ENCODE measurements at regions not wholly inside any gene's neighbourhood (a gene's known extent, or its start where the extent isn't known, plus 50 kb on each side); places are given as distances from the start of the nearest gene placed in this dataset.
"Not testable (repeated sequence)": the region's sequence is repeated elsewhere in the genome, so short reads cannot be mapped to it uniquely, and the experiment has no call there.

DNA sequence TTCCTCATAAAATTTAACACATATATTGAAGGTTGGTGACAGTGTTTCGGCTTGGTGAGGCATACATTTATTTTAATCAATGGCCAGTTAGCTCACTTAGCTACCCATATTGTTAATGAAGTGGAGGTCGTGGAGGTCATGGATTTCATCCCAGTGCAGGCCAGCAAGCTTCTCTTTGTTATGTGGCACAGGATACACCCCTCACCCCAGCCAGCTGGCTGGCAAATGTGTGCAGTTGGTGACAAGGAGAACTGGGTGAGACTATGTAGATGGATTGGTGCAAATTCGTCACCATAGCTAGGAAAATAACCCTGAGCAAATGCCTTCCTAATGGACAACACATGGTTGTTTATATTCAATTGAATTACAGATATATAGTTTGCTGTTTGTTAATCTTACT is 50.5 kb upstream of the FOXP2 start:
- no peak for DNase-seq (ENCODE audit: low spot score)

DNA sequence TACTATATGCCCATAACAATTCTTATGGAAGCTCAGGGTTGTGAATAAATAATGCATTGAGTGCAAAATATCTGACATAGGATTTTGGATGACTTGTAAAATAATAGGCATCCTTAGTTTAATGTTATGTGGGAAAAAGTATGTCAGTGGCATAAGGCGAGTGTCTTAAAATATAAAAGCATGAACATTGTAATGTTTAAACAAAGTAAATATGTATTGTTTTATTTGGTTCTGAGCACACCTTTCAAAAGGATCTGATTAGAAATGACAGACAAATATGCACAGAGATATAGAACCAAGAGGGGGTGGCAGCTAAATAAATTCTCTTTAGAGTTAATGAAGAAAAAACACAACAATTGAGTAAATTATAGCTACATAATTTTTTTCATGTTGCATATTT is 51.3 kb upstream of the FOXP2 start:
- DNase-seq (ENCODE audit: low spot score): no peak

DNA sequence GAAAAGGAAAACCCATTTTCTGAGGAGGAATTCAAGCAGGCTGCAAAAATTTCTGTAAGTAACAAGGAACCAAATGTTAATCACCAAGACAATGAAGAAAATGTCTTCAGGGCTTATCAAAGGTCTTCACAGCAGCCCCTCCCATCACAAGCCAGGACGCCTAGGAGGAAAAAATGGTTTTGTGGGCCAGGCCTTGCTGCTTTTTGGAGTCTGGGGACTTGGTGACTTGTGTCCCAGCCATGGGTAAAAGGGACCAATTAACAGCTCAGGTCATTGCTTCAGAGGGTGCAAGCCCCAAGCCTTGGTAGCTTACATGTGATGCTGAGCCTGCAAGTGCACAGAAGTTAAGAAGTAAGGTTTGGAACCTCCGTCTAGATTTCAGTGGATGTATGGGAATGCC is 55.7 kb upstream of the FOXP2 start:
- no peak for DNase-seq (ENCODE audit: low spot score)

DNA sequence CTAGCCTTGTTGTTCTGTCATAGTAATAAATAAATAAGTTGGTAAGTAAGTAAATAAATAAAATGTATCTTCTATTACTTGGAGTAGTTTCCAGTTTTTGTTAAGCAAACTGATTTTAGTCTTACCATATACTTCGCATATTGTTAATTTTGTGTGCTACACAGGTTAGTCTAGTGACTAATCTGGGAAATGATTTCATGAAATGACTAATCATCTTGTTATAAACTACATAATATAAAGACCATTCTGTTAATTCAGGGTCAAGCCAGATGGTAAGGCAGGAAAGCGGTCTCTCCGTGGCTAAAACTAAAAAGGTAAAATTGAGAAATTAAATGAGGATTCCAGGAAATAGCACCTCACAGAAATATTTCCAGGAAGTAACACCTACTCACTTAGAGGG is 58.5 kb upstream of the FOXP2 start:
- DNase-seq (ENCODE audit: low spot score): peak; percentile 2

DNA sequence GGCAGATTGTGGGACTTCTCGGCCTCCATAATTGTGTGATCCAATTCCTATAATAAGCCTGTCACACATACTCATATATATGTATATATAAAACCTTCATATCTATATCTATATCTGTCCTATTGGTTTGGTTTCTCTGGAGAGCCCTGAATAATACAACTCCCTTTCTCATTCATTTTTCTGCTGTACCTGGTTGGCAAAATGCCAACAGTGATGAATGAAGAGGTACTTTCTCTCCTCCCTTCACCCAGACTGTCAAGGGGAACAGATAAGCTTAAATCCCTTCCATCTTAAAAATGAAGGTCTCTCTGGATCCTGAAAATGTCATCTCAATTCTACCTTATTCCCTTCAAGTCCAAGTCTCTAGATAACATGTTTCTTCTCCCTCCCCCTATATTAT is 60.3 kb upstream of the FOXP2 start:
- no peak for DNase-seq (ENCODE audit: low spot score)

DNA sequence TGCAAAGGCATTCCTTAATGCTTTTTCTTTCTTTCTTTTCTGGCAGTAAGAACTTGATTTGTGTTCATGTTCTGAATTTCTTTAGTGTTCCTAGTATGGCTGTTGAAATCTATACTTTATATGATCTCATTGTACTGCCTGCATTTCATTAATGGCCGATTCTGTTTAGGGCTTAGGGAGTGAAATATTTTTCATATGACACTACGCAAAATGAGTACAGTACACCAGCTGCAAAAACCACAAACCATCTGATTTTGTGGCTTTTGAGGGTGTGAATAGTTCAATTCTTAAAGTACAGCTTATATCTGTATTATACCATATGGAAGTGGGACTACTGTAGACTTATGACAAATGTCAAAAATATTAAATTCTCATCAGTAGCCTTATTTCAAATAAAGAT is 69.1 kb upstream of the FOXP2 start:
- no peak for DNase-seq (ENCODE audit: low spot score)

DNA sequence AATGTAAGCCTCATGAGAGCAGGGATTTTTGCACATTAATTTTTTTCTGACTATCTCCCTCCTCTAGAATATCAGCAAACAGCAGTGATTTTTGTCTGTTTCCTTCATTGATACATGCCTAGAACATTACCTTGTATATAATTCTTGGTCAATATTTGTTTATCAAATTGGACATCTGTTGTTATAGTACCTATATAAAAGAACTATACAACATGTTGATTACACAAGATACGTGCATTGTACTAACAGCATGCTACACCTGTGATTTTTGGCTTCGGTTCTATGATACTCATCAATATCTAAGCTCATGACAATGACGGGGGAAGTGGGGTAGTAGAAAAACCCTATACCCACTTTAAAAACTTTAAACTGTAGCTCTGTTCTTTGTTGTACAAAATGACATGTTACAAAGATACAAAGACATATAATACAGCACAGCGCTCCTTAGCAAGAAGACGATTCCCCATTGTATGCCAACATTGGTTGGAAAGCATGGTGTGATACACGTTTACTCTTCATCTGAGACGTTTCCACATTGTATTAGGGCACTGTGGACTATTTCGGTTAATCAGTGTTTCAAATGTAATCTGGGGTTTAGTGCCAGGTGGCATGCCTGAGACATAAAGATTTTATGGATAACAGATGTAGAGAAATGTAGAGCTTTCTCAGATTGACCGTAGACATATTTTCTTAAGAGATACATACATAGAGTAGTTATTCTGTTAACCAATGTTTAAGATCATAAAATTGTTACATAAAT is 70.5 kb upstream of the FOXP2 start:
- DNase-seq (ENCODE audit: low spot score): no peak

DNA sequence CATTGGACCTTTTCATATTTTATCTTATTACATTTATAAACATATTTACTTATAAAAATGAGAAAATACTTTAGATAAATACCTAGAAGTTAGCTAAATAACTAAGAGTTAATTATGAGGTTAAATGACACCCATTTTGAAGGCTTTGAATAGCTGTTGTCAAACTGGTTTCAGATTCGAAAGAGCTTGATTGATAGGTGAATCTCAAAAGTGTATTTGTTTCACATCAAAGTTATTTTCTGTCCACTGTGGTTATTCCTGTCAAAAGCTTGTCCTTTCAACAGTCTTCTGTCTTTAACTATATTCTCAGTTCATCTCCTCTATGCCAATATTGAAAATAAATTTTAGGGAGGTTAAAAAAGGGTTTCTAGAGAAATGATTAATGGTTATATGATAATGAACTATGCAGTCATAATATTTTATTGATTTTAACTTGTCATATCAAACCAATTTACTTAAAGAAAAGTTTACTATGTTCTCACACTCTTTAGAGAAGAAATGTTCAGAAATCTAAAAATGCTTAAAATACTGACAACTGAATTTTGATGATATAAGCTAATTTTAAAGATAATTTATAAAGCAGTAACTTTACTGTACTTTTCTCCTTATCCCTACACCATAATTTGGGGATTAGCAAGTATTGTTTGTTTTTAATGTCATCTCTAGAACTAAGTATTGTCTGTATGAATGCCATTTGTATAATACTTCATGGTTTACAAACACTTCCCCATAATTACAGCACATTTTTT is 72.0 kb upstream of the FOXP2 start:
- DNase-seq (ENCODE audit: low spot score): no peak

DNA sequence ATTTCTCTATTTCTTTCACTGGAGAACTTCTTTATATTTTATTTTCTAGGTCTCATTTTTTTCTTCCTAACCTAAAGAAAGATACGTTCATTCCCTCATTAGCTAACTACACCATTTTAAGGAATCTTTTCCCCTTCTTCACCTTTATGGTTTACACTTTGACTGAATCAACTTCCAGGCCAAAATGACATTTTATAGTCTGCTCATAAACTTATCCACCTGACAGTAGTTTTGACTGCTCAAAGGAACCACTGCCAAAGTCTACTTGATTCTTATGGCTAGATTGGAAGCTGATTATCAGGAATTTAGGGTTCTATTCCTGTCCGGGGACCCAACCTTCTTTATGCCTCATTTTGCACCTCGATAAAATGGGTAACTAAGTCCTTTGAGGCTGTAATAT is 73.0 kb upstream of the FOXP2 start:
- DNase-seq (ENCODE audit: low spot score): no peak

DNA sequence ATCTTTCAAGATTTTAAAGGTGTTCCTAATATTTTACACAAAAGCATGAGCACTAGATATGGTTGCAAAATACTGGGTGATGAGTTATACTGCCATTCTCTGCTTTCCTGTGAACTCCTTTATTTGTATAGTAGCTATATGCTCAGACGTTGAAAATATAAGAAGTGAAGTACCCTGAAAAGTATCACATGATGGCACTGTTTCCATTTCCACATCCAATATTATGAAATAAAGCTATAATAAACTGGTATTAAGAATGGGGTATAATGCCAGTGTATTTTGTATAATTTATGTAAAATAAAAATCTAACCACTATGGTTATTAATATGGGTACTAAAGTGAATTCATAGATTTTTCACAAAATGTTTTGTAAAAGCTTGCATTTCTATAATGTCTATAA is 79.6 kb upstream of the FOXP2 start:
- no peak for DNase-seq (ENCODE audit: low spot score)

DNA sequence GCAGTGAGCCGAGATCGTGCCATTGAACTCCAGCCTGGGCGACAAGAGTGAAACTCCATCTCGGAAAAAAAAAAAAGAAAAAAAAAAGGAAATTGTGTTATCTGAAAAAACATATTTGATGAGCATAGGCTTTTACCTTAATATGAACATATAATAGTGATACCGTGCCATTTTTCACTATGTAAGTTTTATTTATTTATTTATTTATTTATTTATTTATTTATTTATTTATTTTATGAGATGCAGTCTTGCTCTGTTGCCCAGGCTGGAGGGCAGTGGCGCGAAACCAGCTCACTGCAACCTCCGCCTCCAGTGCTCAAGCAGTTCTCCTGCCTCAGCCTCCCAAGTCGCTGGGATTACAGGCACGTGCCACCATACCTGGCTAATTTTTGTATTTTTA is 85.2 kb upstream of the FOXP2 start:
- DNase-seq (ENCODE audit: low spot score): not testable (repeated sequence)

DNA sequence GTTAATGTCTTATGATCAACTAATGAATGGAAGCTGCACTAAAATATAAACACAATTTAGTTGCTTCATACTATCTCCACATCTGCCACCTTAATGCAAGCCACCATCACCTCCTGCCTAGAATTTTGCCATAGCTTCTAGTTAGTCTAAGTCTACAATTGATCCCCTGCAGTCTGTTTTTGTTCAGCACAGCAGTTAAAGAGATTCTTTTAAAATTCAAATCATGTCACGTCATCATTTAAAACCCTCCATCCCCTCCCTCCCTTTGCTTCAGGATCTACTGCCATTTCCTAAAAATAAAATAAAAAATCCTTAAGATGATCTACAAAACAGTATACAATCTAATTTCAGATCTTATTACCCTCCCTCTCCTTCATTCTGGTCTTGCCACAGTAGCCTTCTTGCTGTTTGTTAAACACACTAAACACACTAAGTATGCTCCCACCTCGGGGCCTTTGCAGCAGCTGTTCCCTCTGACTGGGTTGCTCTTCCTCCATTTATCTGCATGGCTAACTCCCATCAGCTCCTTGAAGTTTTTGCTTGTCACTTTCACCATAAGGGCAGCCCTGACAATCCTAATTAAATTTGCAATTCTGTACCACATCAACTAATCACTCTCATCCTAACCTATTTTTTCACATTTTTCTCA is 97.0 kb upstream of the FOXP2 start:
- no peak for DNase-seq (ENCODE audit: low spot score)

DNA sequence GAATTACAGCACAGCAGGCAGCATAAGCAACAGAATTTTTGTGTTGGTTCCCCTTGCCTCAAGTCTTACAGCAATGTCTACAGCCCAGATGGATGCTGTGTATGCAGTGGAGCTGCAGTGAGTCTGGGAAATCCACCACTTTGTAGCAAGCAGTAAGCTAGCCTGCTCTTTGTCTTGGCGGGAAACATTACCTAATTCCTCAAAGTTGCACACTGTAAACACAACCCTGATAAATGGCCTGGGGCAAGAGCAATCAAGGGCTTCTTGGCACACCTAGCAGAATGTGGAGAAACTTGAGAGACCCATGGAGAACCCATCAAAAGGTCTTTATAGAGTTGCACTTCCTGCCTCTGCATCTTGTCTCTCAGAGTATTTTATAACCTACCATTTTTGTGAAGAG is 102.0 kb upstream of the FOXP2 start:
- no peak for DNase-seq (ENCODE audit: low spot score)

DNA sequence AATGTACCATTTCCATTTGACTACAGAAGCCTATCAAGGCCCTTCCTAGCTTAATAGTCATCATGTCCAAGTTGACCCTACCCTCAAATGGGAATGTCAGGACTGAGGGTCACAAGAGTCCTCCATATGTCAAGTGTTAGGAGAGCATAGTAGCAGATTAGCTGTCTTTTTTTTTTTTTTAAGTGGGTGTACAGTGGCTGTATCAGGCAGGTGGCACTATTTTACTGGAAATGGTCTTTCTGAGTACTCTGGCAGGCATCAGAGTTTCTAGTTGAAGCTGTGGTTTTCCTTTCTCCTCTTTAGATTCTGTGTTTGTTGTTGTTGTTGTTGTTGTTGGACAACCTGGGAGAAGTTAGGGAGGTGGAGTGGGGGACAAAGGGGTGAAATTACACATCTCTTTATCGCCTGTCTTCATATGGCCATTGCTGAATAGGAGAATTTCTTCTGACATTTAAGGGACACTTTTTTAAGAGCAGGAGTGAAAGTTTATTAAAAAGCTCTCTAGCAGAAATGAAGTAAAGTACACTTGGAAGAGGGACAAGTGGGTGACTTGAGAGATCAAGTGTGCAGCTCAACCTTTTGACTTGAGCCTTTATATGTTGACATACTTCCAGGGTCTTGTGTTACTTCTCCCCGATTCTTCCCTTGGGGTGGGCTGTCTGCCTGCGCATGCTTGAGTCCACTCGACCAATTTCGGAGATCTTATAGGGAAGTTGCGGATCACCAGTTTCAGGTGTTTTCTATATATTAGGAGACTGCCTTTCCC is 104.1 kb upstream of the FOXP2 start:
- DNase-seq (ENCODE audit: low spot score): no peak

DNA sequence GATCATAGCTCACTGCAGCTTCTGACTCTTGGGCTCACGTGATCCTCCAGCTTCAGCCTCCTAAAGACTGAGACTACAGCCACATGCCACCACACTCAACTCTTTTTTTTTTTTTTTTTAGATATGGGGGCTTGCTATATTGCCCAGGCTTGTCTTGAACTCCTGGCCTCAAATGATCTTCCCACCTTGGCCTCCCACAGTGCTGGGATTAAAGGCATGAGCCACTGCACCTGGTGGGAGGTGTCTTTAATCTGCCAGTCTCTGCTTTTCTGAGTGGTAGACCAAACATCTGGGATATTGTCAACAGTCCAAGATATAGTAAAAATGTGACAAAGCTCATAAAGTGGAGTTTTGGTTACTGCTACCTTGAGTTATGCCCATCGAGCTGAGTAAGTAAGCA is 104.9 kb upstream of the FOXP2 start:
- no peak for DNase-seq (ENCODE audit: low spot score)

DNA sequence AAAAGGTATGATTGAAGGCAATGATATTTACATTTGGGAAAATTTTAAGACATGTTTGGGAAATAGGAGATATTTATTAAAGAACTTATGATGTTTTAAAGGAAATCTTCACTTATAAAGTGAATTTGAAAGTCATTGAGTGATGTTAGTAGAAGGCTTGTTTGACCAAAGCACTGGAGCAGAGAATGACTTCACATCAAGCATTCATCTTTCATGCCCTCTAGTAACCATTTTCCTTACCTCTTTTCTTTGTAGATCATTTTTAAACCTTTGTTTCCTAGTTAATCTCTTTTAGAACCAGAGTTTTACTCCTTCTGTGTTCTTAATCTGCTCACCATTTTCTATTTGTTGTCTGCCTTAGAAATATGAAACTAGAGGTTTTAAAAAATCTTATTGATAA is 111.3 kb upstream of the FOXP2 start:
- DNase-seq (ENCODE audit: low spot score): no peak

DNA sequence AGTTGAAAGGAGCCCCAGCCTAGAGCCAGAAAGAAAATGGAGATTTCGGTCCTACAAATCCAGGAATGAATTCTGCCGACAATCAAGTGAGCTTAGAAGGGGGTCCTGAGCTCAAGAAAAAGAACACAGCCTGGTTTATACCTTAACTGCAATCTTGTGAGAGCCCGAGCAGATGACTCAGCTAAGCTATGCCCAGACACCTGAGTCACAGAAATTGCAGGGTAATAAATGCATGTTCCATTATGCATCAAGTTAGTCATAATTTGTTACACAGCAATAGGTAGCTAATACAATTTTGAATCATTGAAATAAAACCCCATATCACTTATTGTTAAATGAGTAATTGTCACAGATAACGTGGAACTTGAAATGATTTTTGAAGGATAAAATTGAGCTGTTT is 111.8 kb upstream of the FOXP2 start:
- DNase-seq (ENCODE audit: low spot score): no peak

DNA sequence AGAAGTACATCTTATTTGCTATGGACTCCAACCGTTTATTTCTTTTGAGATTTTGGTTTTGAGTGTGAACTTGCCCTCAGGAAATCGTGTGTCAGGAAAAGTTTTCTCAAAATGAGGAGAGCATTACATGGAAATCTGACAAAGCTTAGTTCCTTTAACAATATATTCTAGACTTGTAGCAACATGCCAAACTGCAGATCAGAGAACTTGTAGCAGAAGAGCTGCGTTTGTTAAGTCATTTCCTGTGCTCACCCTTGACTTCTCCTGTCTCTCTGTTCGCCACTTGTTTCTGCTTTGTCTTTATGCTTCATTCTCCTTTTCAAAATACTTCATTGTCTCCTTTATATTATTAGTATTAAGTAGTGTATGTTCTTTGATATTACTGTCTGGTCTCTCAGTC is 116.6 kb upstream of the FOXP2 start:
- DNase-seq (ENCODE audit: low spot score): no peak

DNA sequence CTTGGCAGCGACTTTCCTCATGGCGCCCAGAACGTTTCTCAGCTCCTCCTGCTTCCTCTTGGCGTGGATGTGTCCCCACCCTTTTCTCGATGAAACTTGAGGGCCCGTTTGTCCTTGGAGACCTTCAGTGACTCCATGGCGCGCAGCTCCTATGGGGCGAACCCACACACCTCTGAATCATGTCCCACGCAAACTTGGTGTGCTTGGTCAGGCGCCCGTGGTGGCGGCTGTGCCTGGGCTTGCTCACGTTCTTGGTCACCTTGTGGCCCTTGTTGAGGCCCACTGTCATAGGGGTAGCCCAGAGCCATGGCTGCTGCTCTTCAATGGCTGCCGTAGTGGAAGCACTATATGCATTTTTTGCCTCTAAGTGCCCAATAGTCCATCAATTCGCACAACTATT is 117.5 kb upstream of the FOXP2 start:
- DNase-seq (ENCODE audit: low spot score): no peak

DNA sequence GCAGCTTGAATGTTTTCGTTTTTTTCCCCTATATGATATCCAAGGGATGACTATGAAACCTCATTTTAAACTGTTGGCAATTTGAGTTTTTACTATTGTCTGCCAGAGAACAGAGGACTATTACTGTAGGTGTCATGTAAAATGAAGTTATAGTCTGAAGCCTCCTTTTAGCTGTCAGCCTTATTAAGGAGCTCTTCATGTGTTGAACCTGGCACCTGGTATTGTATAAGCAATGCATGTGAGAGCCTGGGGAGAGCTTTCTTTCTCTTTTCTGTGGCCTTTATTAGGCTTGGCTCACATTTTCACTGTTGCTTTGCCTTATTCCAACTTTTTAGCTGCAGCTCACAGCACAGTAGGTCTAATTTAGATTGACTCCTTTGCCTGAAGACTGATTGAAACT is 119.1 kb upstream of the FOXP2 start:
- no peak for DNase-seq (ENCODE audit: low spot score)

DNA sequence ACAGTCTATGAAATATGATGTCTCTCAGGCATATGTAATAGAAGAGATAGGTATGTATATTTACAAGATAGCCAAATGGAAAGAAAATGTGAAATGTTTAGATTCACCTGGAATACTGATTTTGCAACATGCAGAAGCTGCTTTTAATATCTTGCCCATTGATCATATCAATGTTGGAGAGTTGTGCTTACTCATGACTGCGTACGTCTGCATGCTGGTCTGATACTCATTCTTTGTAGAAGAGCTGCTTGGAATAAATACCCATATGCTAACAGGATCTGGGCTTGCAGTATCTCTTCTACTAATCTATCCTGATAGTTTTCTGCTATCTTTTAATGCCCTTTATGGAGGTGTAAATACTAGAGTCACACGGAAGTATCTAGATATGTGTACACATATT is 120.6 kb upstream of the FOXP2 start:
- no peak for DNase-seq (ENCODE audit: low spot score)

DNA sequence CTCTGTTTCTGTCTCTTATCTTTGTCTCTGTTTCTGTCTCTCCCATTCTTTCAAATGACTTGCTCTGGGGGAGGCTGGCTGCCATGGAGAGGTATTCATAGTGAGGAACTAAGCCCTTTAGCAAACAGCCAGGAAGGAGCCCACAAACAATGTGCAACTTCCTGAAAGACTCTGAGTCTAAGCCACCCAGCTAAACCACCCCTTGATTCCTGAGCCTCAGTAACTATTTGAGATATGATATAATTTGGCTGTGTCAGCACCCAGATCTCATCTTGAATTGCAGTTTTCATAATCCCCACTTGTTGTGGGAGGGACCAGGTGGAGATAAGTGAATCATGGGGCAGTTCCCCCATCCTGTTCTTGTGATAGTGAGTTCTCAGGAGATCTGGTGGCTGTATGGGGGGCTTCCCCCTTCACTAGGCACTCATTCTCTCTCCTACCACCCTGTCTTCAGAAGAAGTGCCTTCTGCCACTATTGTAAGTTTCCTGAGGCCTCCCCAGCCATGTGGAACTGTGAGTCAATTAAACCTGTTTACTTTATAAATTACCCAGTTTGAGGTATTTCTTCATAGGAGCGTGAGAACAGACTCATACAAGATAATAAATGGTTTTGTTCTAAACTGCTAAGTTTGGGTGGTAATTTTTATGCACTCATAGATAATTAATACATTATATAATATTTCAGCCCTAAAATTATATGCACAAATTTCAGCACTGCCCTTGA is 121.2 kb upstream of the FOXP2 start:
- DNase-seq (ENCODE audit: low spot score): no peak

Data from activated CD4-positive, alpha-beta T cell treated with anti-CD3 and anti-CD28 coated beads, Interleukin-2, Interleukin-4, amounts not matched to agents 100 ng/mL and 50 ng/mL, durations not matched to agents 16 hours and 8 hours (primary cell).